Kidney (tissue), 13 donors: ENCODE measurements at regions not wholly inside any gene's neighbourhood (a gene's known extent, or its start where the extent isn't known, plus 50 kb on each side); places are given as distances from the start of the nearest gene placed in this dataset.

Experiments
- DNase-seq, 5 donors: peaks; one replicate each; pipeline ENCODE4 v3.0.0-alpha.2; 2013 to 2020
- FAIRE-seq: peaks from 2 replicates; lab custom pipeline; 2012; peaks lifted over from hg19 to GRCh38; lab: Jason Lieb, UNC
- H3K27ac ChIP-seq, 2 donors: one replicate each; pipeline ENCODE4 v1.7.0; 2013; ENCODE audit warnings: low read depth in 2 of 2, low read length in 2 of 2, inconsistent platforms in 1 of 2
- H3K27me3 ChIP-seq: one replicate; pipeline ENCODE4 v1.7.1; 2013; ENCODE audit warnings: low read length, inconsistent platforms; ENCODE audit not compliant: control insufficient read depth, insufficient read depth
- H3K36me3 ChIP-seq, 3 donors: one replicate each; pipeline versions ENCODE4 v1.7.0 to v1.7.1; 2013; ENCODE audit warnings: low read length in 3 of 3, control low read depth in 1 of 3, inconsistent platforms in 1 of 3; ENCODE audit not compliant: insufficient read depth in 3 of 3, control insufficient read depth in 2 of 3
- H3K4me1 ChIP-seq, 3 donors: one replicate each; pipeline versions ENCODE4 v1.7.0 to v1.7.1; 2013; ENCODE audit warnings: low read length in 3 of 3, inconsistent platforms in 1 of 3, low read depth in 1 of 3; ENCODE audit not compliant: control insufficient read depth in 2 of 3, insufficient read depth in 2 of 3
- H3K4me3 ChIP-seq, 3 donors: one replicate each; pipeline versions ENCODE4 v1.7.0 to v1.8.1; 2013; ENCODE audit warnings: low read length in 3 of 3, control low read depth in 1 of 3, inconsistent platforms in 1 of 3
- H3K9ac ChIP-seq, 3 donors: one replicate each; pipeline versions ENCODE4 v1.7.0 to v1.7.1; 2013; ENCODE audit warnings: low read length in 3 of 3, control low read depth in 1 of 3, inconsistent platforms in 1 of 3
- H3K9me3 ChIP-seq, 3 donors: one replicate each; pipeline versions ENCODE4 v1.7.0 to v1.7.1; 2013; ENCODE audit warnings: low read length in 3 of 3, control low read depth in 1 of 3, inconsistent platforms in 1 of 3; ENCODE audit not compliant: control insufficient read depth in 2 of 3, insufficient read depth in 1 of 3
- CTCF ChIP-seq: IDR thresholded peaks from 3 replicates; pipeline ENCODE4 v1.5.1; 2012; ENCODE audit warnings: mild to moderate bottlenecking, moderate library complexity, borderline replicate concordance; ENCODE audit not compliant: insufficient read depth; ENCODE audit errors: extremely low read depth
- intact Hi-C: fragments of 100-400 bp; cut with DNase I; formaldehyde crosslinking; loops from one replicate; pipeline ENCODE4 v1.11.1; 2022
- donor health status: control.
- donor health status: control.
- donor health status: control.
- donor health status: control.
- donor health status: control.
- donor health status: DM: yes; HTN: yes; CAD: no.
- donor health status: Normal renal cell carcinoma (clear cell type).

GRCh38 chr4:132297346-132297745 lies 851.7 kb upstream of the PCDH10 start:
- peak in 2 of 5 donors; percentile 46 to 62 for DNase-seq
- H3K27me3 ChIP-seq: no peaks in the 10 kb centered on the region
- TF ChIP-seq CTCF: no peak

DNA sequence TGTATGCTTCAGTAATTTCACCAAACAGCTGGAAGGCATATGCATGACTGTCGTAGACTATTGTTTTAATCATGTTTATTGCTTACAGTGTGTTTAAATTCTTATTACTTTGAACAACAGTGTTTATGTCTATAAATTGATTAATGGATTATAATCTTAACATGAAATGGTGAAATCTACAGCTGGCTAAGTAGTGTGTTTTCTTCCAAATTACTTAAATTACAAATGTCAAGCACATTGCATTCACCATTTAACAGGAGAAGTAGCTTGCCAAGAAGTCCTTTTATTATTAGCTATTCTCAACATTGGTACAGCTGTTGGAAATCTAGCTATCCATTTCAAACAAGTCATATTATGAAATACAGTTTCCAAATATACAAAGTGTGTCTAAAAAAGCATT lies 849.3 kb upstream of the PCDH10 start:
- DNase-seq: peak in 2 of 5 donors; percentile 41 to 72
- no peak for FAIRE-seq
- no peak overlapping the region for H3K9ac ChIP-seq
- no peak overlapping the region for H3K27ac ChIP-seq
- H3K36me3 ChIP-seq: no peaks in the 10 kb centered on the region
- intact Hi-C loops: no loop called here
- H3K9me3 ChIP-seq: no peaks in the 10 kb centered on the region
- H3K4me3 ChIP-seq: no peak overlapping the region
- no peaks in the 10 kb centered on the region for H3K4me1 ChIP-seq
- no peak for TF ChIP-seq CTCF
- no peaks in the 10 kb centered on the region for H3K27me3 ChIP-seq

More at GRCh38 chr4:132297346-132297745, 851.7 kb upstream of the PCDH10 start:
- intact Hi-C loops: no loop called here
- H3K9ac ChIP-seq: no peak overlapping the region
- no peaks in the 10 kb centered on the region for H3K9me3 ChIP-seq
- no peak overlapping the region for H3K27ac ChIP-seq
- no peak overlapping the region for H3K4me3 ChIP-seq
- H3K4me1 ChIP-seq: no peaks in the 10 kb centered on the region
- no peaks in the 10 kb centered on the region for H3K36me3 ChIP-seq
- FAIRE-seq: no peak

- FAIRE-seq (no peak), DNase-seq (no peak)
- Histone ChIP-seq H3K4me1 (no peaks in the 10 kb centered on the region), H3K9me3 (no peaks in the 10 kb centered on the region), H3K27ac (no peak overlapping the region), H3K4me3 (no peak overlapping the region), H3K27me3 (no peaks in the 10 kb centered on the region), H3K36me3 (no peaks in the 10 kb centered on the region), H3K9ac (no peak overlapping the region)
- TF ChIP-seq CTCF: no peak
- intact Hi-C loops: no loop called here
Observed at GRCh38 chr4:132312521-132312920, 836.6 kb upstream of the PCDH10 start.

GRCh38 chr4:132313852-132314251 lies 835.2 kb upstream of the PCDH10 start:
- intact Hi-C loops: no loop called here
- no peak for FAIRE-seq
- no peaks in the 10 kb centered on the region for H3K27me3 ChIP-seq

More at GRCh38 chr4:132313852-132314251, 835.2 kb upstream of the PCDH10 start:
- no peak overlapping the region for H3K9ac ChIP-seq
- H3K9me3 ChIP-seq: no peaks in the 10 kb centered on the region
- no peak for DNase-seq
- H3K27ac ChIP-seq: no peak overlapping the region
- no peaks in the 10 kb centered on the region for H3K4me1 ChIP-seq
- no peak overlapping the region for H3K4me3 ChIP-seq
- H3K36me3 ChIP-seq: no peaks in the 10 kb centered on the region
- no peak for TF ChIP-seq CTCF
